ENCODE measurements at regions not wholly inside any gene's neighbourhood (a gene's known extent, or its start where the extent isn't known, plus 50 kb on each side); places are given as distances from the start of the nearest gene placed in this dataset.

- Histone ChIP-seq H2AFZ (ENCODE audit: insufficient read depth, low read depth, low read length, poor library complexity, severe bottlenecking) (no peak overlapping the region), H3K4me2 (replicated peaks; ENCODE audit: extremely low read depth, low read length, poor library complexity, severe bottlenecking) (no peak overlapping the region), H3K27me3 (ENCODE audit: control insufficient read depth in 2 of 2, insufficient read depth in 2 of 2, low read length in 2 of 2) (no peaks in the 10 kb centered on the region), H3K27ac (ENCODE audit: low read depth in 1 of 2, low read length in 2 of 2) (no peak overlapping the region), H3K4me3 (replicated peaks in 1 of 3; ENCODE audit: low read depth in 2 of 3, low read length in 3 of 3) (no peak overlapping the region), H3K9ac (ENCODE audit: insufficient read depth, low read length, poor library complexity, severe bottlenecking) (no peak overlapping the region), H3K36me3 (replicated peaks in 1 of 2; ENCODE audit: control insufficient read depth in 1 of 2, insufficient read depth in 2 of 2, low read length in 2 of 2) (no peaks in the 10 kb centered on the region), H4K20me1 (ENCODE audit: insufficient read depth, low read length) (no peaks in the 10 kb centered on the region), H3K79me2 (ENCODE audit: insufficient read depth, low read length) (no peaks in the 10 kb centered on the region), H3K9me3 (replicated peaks in 1 of 2; ENCODE audit: control insufficient read depth in 1 of 2, insufficient read depth in 1 of 2, low read length in 2 of 2) (no peaks in the 10 kb centered on the region), H3K4me1 (ENCODE audit: control insufficient read depth in 1 of 2, insufficient read depth in 2 of 2, low read length in 2 of 2) (no peaks in the 10 kb centered on the region)
- peaks cover 7% of the 10 kb centered on the region for H3K4me1 Mint-ChIP-seq
- intact Hi-C loops (cut with micrococcal nuclease), result no loop called here
- DNase-seq, result no peak
- H3K27ac Mint-ChIP-seq, result no peak overlapping the region
- TF ChIP-seq, protein P1, sequence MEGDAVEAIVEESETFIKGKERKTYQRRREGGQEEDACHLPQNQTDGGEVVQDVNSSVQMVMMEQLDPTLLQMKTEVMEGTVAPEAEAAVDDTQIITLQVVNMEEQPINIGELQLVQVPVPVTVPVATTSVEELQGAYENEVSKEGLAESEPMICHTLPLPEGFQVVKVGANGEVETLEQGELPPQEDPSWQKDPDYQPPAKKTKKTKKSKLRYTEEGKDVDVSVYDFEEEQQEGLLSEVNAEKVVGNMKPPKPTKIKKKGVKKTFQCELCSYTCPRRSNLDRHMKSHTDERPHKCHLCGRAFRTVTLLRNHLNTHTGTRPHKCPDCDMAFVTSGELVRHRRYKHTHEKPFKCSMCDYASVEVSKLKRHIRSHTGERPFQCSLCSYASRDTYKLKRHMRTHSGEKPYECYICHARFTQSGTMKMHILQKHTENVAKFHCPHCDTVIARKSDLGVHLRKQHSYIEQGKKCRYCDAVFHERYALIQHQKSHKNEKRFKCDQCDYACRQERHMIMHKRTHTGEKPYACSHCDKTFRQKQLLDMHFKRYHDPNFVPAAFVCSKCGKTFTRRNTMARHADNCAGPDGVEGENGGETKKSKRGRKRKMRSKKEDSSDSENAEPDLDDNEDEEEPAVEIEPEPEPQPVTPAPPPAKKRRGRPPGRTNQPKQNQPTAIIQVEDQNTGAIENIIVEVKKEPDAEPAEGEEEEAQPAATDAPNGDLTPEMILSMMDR (IDR thresholded peaks at IDR 0.05), result no peak
- peaks cover 0 to 6% (median 1%) of the 10 kb centered on the region in 7 donors for H3K9me3 Mint-ChIP-seq
- H3K27me3 Mint-ChIP-seq (ENCODE audit: low read depth in 3 of 3), result no peaks in the 10 kb centered on the region
- H3K36me3 Mint-ChIP-seq, result no peaks in the 10 kb centered on the region
- H3K4me3 Mint-ChIP-seq, result no peak overlapping the region
Observed at GRCh38 chr5:143505354-143505753, 101.9 kb upstream of the NR3C1 start.

DNA sequence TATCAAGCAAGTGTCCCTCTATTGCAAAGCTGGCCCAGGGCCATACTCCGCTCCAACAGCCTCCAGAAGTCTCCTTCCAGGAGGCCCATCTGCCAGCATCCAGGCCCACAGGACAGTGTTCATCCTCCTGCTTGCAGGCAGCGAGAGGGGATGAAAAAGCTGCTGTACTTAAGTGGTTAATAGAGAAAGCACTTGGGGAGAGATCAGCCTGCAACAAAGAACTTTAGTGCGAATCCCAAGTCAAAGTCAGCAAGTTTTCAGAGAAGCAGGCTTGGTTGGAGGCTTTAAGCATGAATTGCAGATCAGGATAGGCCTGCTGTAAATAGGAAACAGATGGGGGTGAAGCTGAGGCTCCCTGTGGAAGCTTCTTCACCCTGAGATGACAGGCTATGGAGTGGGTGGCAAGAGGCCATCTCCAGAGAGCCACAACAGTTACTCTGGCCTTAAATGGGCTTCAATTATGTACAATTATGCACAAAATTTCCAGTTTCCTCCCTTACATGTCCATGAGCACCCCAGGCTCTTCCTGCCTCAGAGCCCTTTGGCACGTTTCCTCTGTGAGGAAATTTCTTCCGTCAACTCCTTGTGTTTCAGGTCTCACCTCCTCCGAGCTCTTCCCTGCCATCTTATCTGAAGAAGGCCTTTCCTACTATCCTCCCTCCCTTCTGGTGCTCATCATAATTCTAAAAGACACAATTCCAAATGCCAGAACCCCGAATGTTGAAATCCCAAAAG is 98.0 kb upstream of the NR3C1 start:
- Histone ChIP-seq H3K27me3 (ENCODE audit: control insufficient read depth in 2 of 2, insufficient read depth in 2 of 2, low read length in 2 of 2) (no peaks in the 10 kb centered on the region), H3K4me2 (replicated peaks; ENCODE audit: extremely low read depth, low read length, poor library complexity, severe bottlenecking) (no peak overlapping the region), H4K20me1 (ENCODE audit: insufficient read depth, low read length) (no peaks in the 10 kb centered on the region), H3K36me3 (replicated peaks in 1 of 2; ENCODE audit: control insufficient read depth in 1 of 2, insufficient read depth in 2 of 2, low read length in 2 of 2) (no peaks in the 10 kb centered on the region), H3K4me3 (replicated peaks in 1 of 3; ENCODE audit: low read depth in 2 of 3, low read length in 3 of 3) (no peak overlapping the region), H3K9ac (ENCODE audit: insufficient read depth, low read length, poor library complexity, severe bottlenecking) (no peak overlapping the region), H3K4me1 (ENCODE audit: control insufficient read depth in 1 of 2, insufficient read depth in 2 of 2, low read length in 2 of 2) (peaks cover 0 to 5% of the 10 kb centered on the region in 2 donors), H3K9me3 (replicated peaks in 1 of 2; ENCODE audit: control insufficient read depth in 1 of 2, insufficient read depth in 1 of 2, low read length in 2 of 2) (no peaks in the 10 kb centered on the region), H3K79me2 (ENCODE audit: insufficient read depth, low read length) (no peaks in the 10 kb centered on the region), H3K27ac (ENCODE audit: low read depth in 1 of 2, low read length in 2 of 2) (no peak overlapping the region), H2AFZ (ENCODE audit: insufficient read depth, low read depth, low read length, poor library complexity, severe bottlenecking) (no peak overlapping the region)
- 86% methylated on average over 5 of the region's 7 CpGs for WGBS (ENCODE audit: insufficient coverage)
- H3K27me3 Mint-ChIP-seq (ENCODE audit: low read depth in 3 of 3), result peaks cover 0 to 5% (median 0%) of the 10 kb centered on the region in 3 donors
- peaks cover 0 to 6% (median 1%) of the 10 kb centered on the region in 7 donors for H3K9me3 Mint-ChIP-seq
- H3K27ac Mint-ChIP-seq, result no peak overlapping the region
- no peaks in the 10 kb centered on the region for H3K36me3 Mint-ChIP-seq
- TF ChIP-seq, protein P1 (IDR thresholded peaks at IDR 0.05), result no peak
- no peak overlapping the region for H3K4me3 Mint-ChIP-seq
- DNase-seq, result no peak
- peaks cover 9% of the 10 kb centered on the region for H3K4me1 Mint-ChIP-seq
- intact Hi-C loops (cut with micrococcal nuclease), result no loop called here
